ENCODE measurements at regions not wholly inside any gene's neighbourhood (a gene's known extent, or its start where the extent isn't known, plus 50 kb on each side); places are given as distances from the start of the nearest gene placed in this dataset.

- H3K4me3 ChIP-seq (ENCODE audit: insufficient read depth in 1 of 2, low read depth in 1 of 2, low read length in 2 of 2), result no peak overlapping the region
- H3K27me3 ChIP-seq (ENCODE audit: control insufficient read depth in 1 of 2, insufficient read depth in 1 of 2, low read length in 2 of 2), result no peaks in the 10 kb centered on the region
- no peak overlapping the region for H3K14ac ChIP-seq (ENCODE audit: low read length in 2 of 2)
- H3K27ac ChIP-seq (ENCODE audit: low read length, poor library complexity, severe bottlenecking), result no peak overlapping the region
- no peak overlapping the region for H3K9ac ChIP-seq (ENCODE audit: low read length)
- DNase-seq, result no peak
- no peak overlapping the region for H4K91ac ChIP-seq (ENCODE audit: low read length)
- no peak overlapping the region for H2AFZ ChIP-seq (ENCODE audit: low read depth, low read length)
- H2BK120ac ChIP-seq (ENCODE audit: low read depth, low read length), result no peak overlapping the region
- 46% methylated on average over 3 of the region's 3 CpGs for WGBS
- no peak overlapping the region for H2BK15ac ChIP-seq (ENCODE audit: low read depth, poor library complexity, severe bottlenecking)
- no peak overlapping the region for H2BK5ac ChIP-seq (ENCODE audit: low read depth, low read length, poor library complexity, severe bottlenecking)
- no peak overlapping the region for H3K23ac ChIP-seq (ENCODE audit: low read length in 2 of 2)
- H2BK12ac ChIP-seq (ENCODE audit: low read length in 2 of 2), result no peak overlapping the region
- H3K9me3 ChIP-seq (ENCODE audit: control insufficient read depth, low read length), result no peaks in the 10 kb centered on the region
- no peak overlapping the region for H4K8ac ChIP-seq (ENCODE audit: low read length)
- H2AK5ac ChIP-seq (ENCODE audit: low read length, severe bottlenecking), result no peak overlapping the region
- no peak overlapping the region for H3K4ac ChIP-seq (ENCODE audit: low read depth in 1 of 2, low read length in 2 of 2)
- H3K4me2 ChIP-seq (ENCODE audit: low read length, poor library complexity, severe bottlenecking), result no peak overlapping the region
- H3K18ac ChIP-seq (ENCODE audit: low read depth in 1 of 2, low read length in 2 of 2), result no peak overlapping the region
- H3K36me3 ChIP-seq (ENCODE audit: control insufficient read depth in 1 of 2, insufficient read depth in 2 of 2, low read depth in 1 of 2, low read length in 2 of 2), result no peaks in the 10 kb centered on the region
- no peaks in the 10 kb centered on the region for H3K4me1 ChIP-seq (ENCODE audit: control insufficient read depth, insufficient read depth, low read depth, low read length)
- no peaks in the 10 kb centered on the region for H3K79me1 ChIP-seq (replicated peaks; ENCODE audit: low read length, poor library complexity, severe bottlenecking)
Measured at GRCh38 chr3:67995206-67995605, 340.8 kb upstream of the SUCLG2 start.

GRCh38 chr3:67986706-67987105, 332.3 kb upstream of the SUCLG2 start:
- no peaks in the 10 kb centered on the region for H3K9me3 ChIP-seq (ENCODE audit: control insufficient read depth, low read length)

GRCh38 chr3:67983166-67983565, 328.8 kb upstream of the SUCLG2 start:
- 92% methylated on average over 3 of the region's 3 CpGs for WGBS

More at GRCh38 chr3:67986706-67987105, 332.3 kb upstream of the SUCLG2 start:
- no peak overlapping the region for H3K27ac ChIP-seq (ENCODE audit: low read length, poor library complexity, severe bottlenecking)
- no peak overlapping the region for H2AFZ ChIP-seq (ENCODE audit: low read depth, low read length)
- WGBS, result 71% methylated on average over 4 of the region's 4 CpGs
- no peak overlapping the region for H3K4me3 ChIP-seq (ENCODE audit: insufficient read depth in 1 of 2, low read depth in 1 of 2, low read length in 2 of 2)
- no peak overlapping the region for H2BK12ac ChIP-seq (ENCODE audit: low read length in 2 of 2)
- no peak overlapping the region for H4K8ac ChIP-seq (ENCODE audit: low read length)
- no peaks in the 10 kb centered on the region for H3K4me1 ChIP-seq (ENCODE audit: control insufficient read depth, insufficient read depth, low read depth, low read length)
- no peak for DNase-seq
- H2BK5ac ChIP-seq (ENCODE audit: low read depth, low read length, poor library complexity, severe bottlenecking), result no peak overlapping the region
- H4K91ac ChIP-seq (ENCODE audit: low read length), result no peak overlapping the region
- H3K23ac ChIP-seq (ENCODE audit: low read length in 2 of 2), result no peak overlapping the region
- no peak overlapping the region for H3K4me2 ChIP-seq (ENCODE audit: low read length, poor library complexity, severe bottlenecking)
- H3K9ac ChIP-seq (ENCODE audit: low read length), result no peak overlapping the region
- H2AK5ac ChIP-seq (ENCODE audit: low read length, severe bottlenecking), result no peak overlapping the region
- H3K27me3 ChIP-seq (ENCODE audit: control insufficient read depth in 1 of 2, insufficient read depth in 1 of 2, low read length in 2 of 2), result no peaks in the 10 kb centered on the region
- H2BK15ac ChIP-seq (ENCODE audit: low read depth, poor library complexity, severe bottlenecking), result no peak overlapping the region
- no peaks in the 10 kb centered on the region for H3K36me3 ChIP-seq (ENCODE audit: control insufficient read depth in 1 of 2, insufficient read depth in 2 of 2, low read depth in 1 of 2, low read length in 2 of 2)
- H3K18ac ChIP-seq (ENCODE audit: low read depth in 1 of 2, low read length in 2 of 2), result no peak overlapping the region
- no peak overlapping the region for H3K4ac ChIP-seq (ENCODE audit: low read depth in 1 of 2, low read length in 2 of 2)
- H3K14ac ChIP-seq (ENCODE audit: low read length in 2 of 2), result no peak overlapping the region
- H3K79me1 ChIP-seq (replicated peaks; ENCODE audit: low read length, poor library complexity, severe bottlenecking), result no peaks in the 10 kb centered on the region
- H2BK120ac ChIP-seq (ENCODE audit: low read depth, low read length), result no peak overlapping the region

GRCh38 chr3:67981077-67981476, 326.7 kb upstream of the SUCLG2 start:
- H3K9ac ChIP-seq (ENCODE audit: low read length), result no peak overlapping the region
- no peak for DNase-seq
- H3K36me3 ChIP-seq (ENCODE audit: control insufficient read depth in 1 of 2, insufficient read depth in 2 of 2, low read depth in 1 of 2, low read length in 2 of 2), result no peaks in the 10 kb centered on the region
- H3K27ac ChIP-seq (ENCODE audit: low read length, poor library complexity, severe bottlenecking), result no peak overlapping the region
- no CpG with 5 or more reads among the region's 3 CpGs for WGBS
- H4K8ac ChIP-seq (ENCODE audit: low read length), result no peak overlapping the region
- H3K27me3 ChIP-seq (ENCODE audit: control insufficient read depth in 1 of 2, insufficient read depth in 1 of 2, low read length in 2 of 2), result no peaks in the 10 kb centered on the region
- no peak overlapping the region for H3K4me2 ChIP-seq (ENCODE audit: low read length, poor library complexity, severe bottlenecking)
- H2BK15ac ChIP-seq (ENCODE audit: low read depth, poor library complexity, severe bottlenecking), result no peak overlapping the region
- no peak overlapping the region for H2AFZ ChIP-seq (ENCODE audit: low read depth, low read length)
- H3K4ac ChIP-seq (ENCODE audit: low read depth in 1 of 2, low read length in 2 of 2), result no peak overlapping the region
- H3K4me1 ChIP-seq (ENCODE audit: control insufficient read depth, insufficient read depth, low read depth, low read length), result no peaks in the 10 kb centered on the region
- H2BK120ac ChIP-seq (ENCODE audit: low read depth, low read length), result no peak overlapping the region
- H2AK5ac ChIP-seq (ENCODE audit: low read length, severe bottlenecking), result no peak overlapping the region
- no peak overlapping the region for H3K14ac ChIP-seq (ENCODE audit: low read length in 2 of 2)
- no peak overlapping the region for H4K91ac ChIP-seq (ENCODE audit: low read length)
- no peak overlapping the region for H2BK12ac ChIP-seq (ENCODE audit: low read length in 2 of 2)
- no peak overlapping the region for H3K18ac ChIP-seq (ENCODE audit: low read depth in 1 of 2, low read length in 2 of 2)
- no peak overlapping the region for H2BK5ac ChIP-seq (ENCODE audit: low read depth, low read length, poor library complexity, severe bottlenecking)
- H3K9me3 ChIP-seq (ENCODE audit: control insufficient read depth, low read length), result no peaks in the 10 kb centered on the region
- no peak overlapping the region for H3K4me3 ChIP-seq (ENCODE audit: insufficient read depth in 1 of 2, low read depth in 1 of 2, low read length in 2 of 2)
- H3K23ac ChIP-seq (ENCODE audit: low read length in 2 of 2), result no peak overlapping the region
- no peaks in the 10 kb centered on the region for H3K79me1 ChIP-seq (replicated peaks; ENCODE audit: low read length, poor library complexity, severe bottlenecking)

More at GRCh38 chr3:67983166-67983565, 328.8 kb upstream of the SUCLG2 start:
- no peak overlapping the region for H3K18ac ChIP-seq (ENCODE audit: low read depth in 1 of 2, low read length in 2 of 2)
- H4K91ac ChIP-seq (ENCODE audit: low read length), result no peak overlapping the region
- no peak overlapping the region for H4K8ac ChIP-seq (ENCODE audit: low read length)
- H2BK12ac ChIP-seq (ENCODE audit: low read length in 2 of 2), result no peak overlapping the region
- no peak overlapping the region for H2AK5ac ChIP-seq (ENCODE audit: low read length, severe bottlenecking)
- H2BK120ac ChIP-seq (ENCODE audit: low read depth, low read length), result no peak overlapping the region
- H3K27ac ChIP-seq (ENCODE audit: low read length, poor library complexity, severe bottlenecking), result no peak overlapping the region
- DNase-seq, result no peak
- H3K36me3 ChIP-seq (ENCODE audit: control insufficient read depth in 1 of 2, insufficient read depth in 2 of 2, low read depth in 1 of 2, low read length in 2 of 2), result no peaks in the 10 kb centered on the region
- no peak overlapping the region for H2AFZ ChIP-seq (ENCODE audit: low read depth, low read length)
- no peak overlapping the region for H3K4ac ChIP-seq (ENCODE audit: low read depth in 1 of 2, low read length in 2 of 2)
- no peak overlapping the region for H3K9ac ChIP-seq (ENCODE audit: low read length)
- no peak overlapping the region for H3K4me2 ChIP-seq (ENCODE audit: low read length, poor library complexity, severe bottlenecking)
- no peaks in the 10 kb centered on the region for H3K4me1 ChIP-seq (ENCODE audit: control insufficient read depth, insufficient read depth, low read depth, low read length)
- no peak overlapping the region for H3K4me3 ChIP-seq (ENCODE audit: insufficient read depth in 1 of 2, low read depth in 1 of 2, low read length in 2 of 2)
- H2BK5ac ChIP-seq (ENCODE audit: low read depth, low read length, poor library complexity, severe bottlenecking), result no peak overlapping the region
- no peak overlapping the region for H3K14ac ChIP-seq (ENCODE audit: low read length in 2 of 2)
- H3K9me3 ChIP-seq (ENCODE audit: control insufficient read depth, low read length), result no peaks in the 10 kb centered on the region
- H3K27me3 ChIP-seq (ENCODE audit: control insufficient read depth in 1 of 2, insufficient read depth in 1 of 2, low read length in 2 of 2), result no peaks in the 10 kb centered on the region
- H3K79me1 ChIP-seq (replicated peaks; ENCODE audit: low read length, poor library complexity, severe bottlenecking), result no peaks in the 10 kb centered on the region
- H2BK15ac ChIP-seq (ENCODE audit: low read depth, poor library complexity, severe bottlenecking), result no peak overlapping the region
- H3K23ac ChIP-seq (ENCODE audit: low read length in 2 of 2), result no peak overlapping the region
